Bronchial epithelial cell (primary cell): ENCODE measurements at regions not wholly inside any gene's neighbourhood (a gene's known extent, or its start where the extent isn't known, plus 50 kb on each side); places are given as distances from the start of the nearest gene placed in this dataset.

Experiments
- DNase-seq: peaks from one replicate; pipeline ENCODE4 v3.0.0-alpha.2; 2010; ENCODE audit warnings: low read depth
- FAIRE-seq: peaks from 2 replicates; lab custom pipeline; 2011; peaks lifted over from hg19 to GRCh38; lab: Jason Lieb, UNC
- H3K27me3 ChIP-seq: 2 replicates; pipeline ENCODE4 v1.5.1; 2011; ENCODE audit warnings: low read length; ENCODE audit not compliant: control insufficient read depth, insufficient read depth
- H3K36me3 ChIP-seq: 2 replicates; pipeline ENCODE4 v1.5.1; 2011; ENCODE audit warnings: low read length; ENCODE audit not compliant: control insufficient read depth, insufficient read depth
- H3K4me3 ChIP-seq: 2 replicates; pipeline ENCODE4 v1.5.1; 2011; ENCODE audit warnings: mild to moderate bottlenecking, low read depth, low read length, control low read depth
- TF ChIP-seq, protein P1 (sequence below): IDR thresholded peaks from 2 replicates; pipeline ENCODE4 v1.5.1; 2011; ENCODE audit warnings: mild to moderate bottlenecking, moderate library complexity, low read length, control low read depth, inconsistent platforms; ENCODE audit not compliant: insufficient read depth, severe bottlenecking

DNA sequence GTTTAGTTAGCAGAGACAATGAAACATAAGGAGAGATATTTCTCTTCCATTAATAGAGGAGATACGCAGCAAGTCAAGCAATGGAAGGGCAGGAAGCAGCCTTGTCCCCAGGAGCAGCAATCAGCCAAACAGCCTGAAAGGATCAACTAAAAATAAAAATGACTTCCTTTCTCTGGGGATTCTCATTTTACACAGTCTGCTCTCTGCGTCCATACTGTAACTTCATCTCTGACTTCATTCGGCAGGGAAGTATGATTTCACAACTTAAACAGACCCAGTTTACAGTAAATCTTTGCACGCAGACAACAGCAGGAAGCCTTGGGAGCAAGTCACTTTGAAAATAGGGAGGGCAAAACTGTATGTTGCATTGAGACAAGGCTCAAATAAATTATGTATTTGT is 826.7 kb downstream of the DIAPH3 start:
- H3K4me3 ChIP-seq = no peak overlapping the region
- TF ChIP-seq, protein P1, sequence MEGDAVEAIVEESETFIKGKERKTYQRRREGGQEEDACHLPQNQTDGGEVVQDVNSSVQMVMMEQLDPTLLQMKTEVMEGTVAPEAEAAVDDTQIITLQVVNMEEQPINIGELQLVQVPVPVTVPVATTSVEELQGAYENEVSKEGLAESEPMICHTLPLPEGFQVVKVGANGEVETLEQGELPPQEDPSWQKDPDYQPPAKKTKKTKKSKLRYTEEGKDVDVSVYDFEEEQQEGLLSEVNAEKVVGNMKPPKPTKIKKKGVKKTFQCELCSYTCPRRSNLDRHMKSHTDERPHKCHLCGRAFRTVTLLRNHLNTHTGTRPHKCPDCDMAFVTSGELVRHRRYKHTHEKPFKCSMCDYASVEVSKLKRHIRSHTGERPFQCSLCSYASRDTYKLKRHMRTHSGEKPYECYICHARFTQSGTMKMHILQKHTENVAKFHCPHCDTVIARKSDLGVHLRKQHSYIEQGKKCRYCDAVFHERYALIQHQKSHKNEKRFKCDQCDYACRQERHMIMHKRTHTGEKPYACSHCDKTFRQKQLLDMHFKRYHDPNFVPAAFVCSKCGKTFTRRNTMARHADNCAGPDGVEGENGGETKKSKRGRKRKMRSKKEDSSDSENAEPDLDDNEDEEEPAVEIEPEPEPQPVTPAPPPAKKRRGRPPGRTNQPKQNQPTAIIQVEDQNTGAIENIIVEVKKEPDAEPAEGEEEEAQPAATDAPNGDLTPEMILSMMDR = no peak
- no peaks in the 10 kb centered on the region for H3K27me3 ChIP-seq
- DNase-seq = no peak
- H3K36me3 ChIP-seq = no peaks in the 10 kb centered on the region
- no peak for FAIRE-seq

DNA sequence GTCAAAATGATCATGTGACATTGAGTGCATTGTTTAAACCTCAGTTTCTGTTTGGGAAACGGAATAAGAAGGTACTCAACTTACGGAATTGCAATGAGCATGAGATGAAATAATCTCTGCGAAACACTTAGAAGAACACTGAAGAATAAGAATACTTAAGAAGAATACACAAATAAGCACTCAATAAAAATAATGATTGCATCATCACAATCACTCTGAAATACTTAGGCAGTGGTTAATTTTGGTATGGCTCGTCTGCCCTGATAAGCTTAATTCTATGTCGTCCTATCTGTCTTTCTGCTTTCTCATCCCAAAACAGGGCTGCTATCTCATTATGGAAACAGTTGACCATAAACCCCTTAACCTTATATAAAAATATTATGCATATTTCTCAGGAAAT is 823.6 kb downstream of the DIAPH3 start:
- DNase-seq = no peak
- FAIRE-seq = no peak
- no peak overlapping the region for H3K4me3 ChIP-seq
- H3K36me3 ChIP-seq = no peaks in the 10 kb centered on the region
- TF ChIP-seq, protein P1 = no peak
- H3K27me3 ChIP-seq = no peaks in the 10 kb centered on the region

DNA sequence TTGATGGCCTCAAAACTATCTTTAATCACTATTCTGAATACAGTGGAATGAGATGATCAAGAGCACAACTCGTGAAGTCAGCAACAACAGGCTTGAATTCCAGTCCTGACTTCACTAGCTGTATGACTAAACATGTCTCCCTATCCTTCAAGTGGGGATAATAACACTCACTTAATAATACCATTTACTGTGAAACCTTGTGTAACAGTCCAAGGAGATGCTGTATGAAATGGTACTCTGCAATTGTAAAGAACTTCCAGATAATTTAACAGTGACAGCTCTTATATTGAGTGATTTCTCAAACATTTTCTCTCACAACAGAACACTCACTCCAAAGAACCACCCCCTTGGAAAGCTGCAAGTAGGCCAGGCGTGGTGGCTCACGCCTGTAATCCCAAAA is 823.1 kb downstream of the DIAPH3 start:
- DNase-seq (no peak), FAIRE-seq (no peak)
- Histone ChIP-seq H3K36me3 (no peaks in the 10 kb centered on the region), H3K4me3 (no peak overlapping the region), H3K27me3 (no peaks in the 10 kb centered on the region)
- TF ChIP-seq, protein P1 = no peak

DNA sequence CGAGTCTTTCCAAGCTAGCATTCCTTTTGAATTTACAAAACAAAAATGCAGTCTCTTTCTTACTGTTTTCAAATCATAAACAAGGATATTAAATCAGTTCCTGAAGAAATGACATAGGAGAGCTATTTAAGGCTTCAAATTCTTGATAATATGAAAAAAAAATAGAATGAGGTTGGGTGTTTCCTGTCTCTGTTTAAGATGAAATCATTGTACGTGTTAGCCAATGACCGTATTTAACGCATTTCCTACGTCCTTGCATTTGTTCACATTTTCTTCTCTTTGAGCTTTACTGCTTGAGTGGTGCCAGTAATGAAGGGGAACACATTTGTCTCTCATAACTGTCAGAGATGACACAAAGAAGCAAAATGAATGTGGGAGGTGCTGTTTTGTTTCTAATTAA is 821.3 kb downstream of the DIAPH3 start:
- FAIRE-seq (no peak), DNase-seq (no peak)
- Histone ChIP-seq H3K27me3 (no peaks in the 10 kb centered on the region), H3K36me3 (no peaks in the 10 kb centered on the region), H3K4me3 (no peak overlapping the region)
- TF ChIP-seq, protein P1 = no peak

DNA sequence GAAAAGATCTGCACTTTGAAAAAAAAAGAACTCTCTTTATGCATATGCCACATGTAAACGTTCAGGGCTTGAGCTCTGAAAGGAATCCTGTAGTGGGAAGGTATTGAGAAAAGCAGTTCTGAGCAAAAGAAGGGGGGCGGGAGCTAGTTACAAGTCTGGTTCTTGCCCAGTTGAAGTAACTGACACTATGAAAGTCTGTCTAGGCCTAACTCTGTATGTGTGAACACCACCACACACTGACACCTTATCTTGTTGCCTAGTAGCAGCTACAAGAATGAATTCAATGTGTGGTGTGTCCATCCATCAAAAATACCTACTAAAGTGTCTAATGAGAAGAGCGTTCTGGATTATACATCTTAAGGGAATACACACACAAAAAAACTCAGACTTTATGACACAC is 820.6 kb downstream of the DIAPH3 start:
- FAIRE-seq (no peak), DNase-seq (no peak)

More for the DNA sequence above, 820.6 kb downstream of the DIAPH3 start:
- no peak overlapping the region for H3K4me3 ChIP-seq
- TF ChIP-seq, protein P1 = no peak
- no peaks in the 10 kb centered on the region for H3K36me3 ChIP-seq
- no peaks in the 10 kb centered on the region for H3K27me3 ChIP-seq
